ENCODE measurements at regions not wholly inside any gene's neighbourhood (a gene's known extent, or its start where the extent isn't known, plus 50 kb on each side); places are given as distances from the start of the nearest gene placed in this dataset.
"Not testable (repeated sequence)": the region's sequence is repeated elsewhere in the genome, so short reads cannot be mapped to it uniquely, and the experiment has no call there.

- H3K27ac ChIP-seq, result no peak overlapping the region
- no peaks in the 10 kb centered on the region for H3K27me3 ChIP-seq
- TF ChIP-seq POLR2A (IDR thresholded peaks at IDR 0.05), result no peak
- no peak for TF ChIP-seq CTCF (IDR thresholded peaks at IDR 0.05 in 4 of 5, conservative IDR thresholded peaks at IDR 0.05 in 1 of 5)
- ATAC-seq, result no peak
- intact Hi-C loops (cut with DNase I; ENCODE audit: low total_unique reads) (no loop called here), in situ Hi-C loops (cut with MboI; ENCODE audit: low sequenced_read_pairs in 4 of 4) (no loop called here)
- no peaks in the 10 kb centered on the region for H3K9me3 ChIP-seq
- DNase-seq, result no peak
- H3K4me3 ChIP-seq, result no peak overlapping the region
- H3K36me3 ChIP-seq, result no peaks in the 10 kb centered on the region
- H3K4me1 ChIP-seq, result no peaks in the 10 kb centered on the region
Observed at GRCh38 chr7:32779167-32779566, 112.4 kb downstream of the KBTBD2 start.

- H3K4me3 ChIP-seq; H3K27me3 ChIP-seq; in situ Hi-C loops (cut with MboI; ENCODE audit: low sequenced_read_pairs in 4 of 4); H3K36me3 ChIP-seq; H3K9me3 ChIP-seq; H3K4me1 ChIP-seq; intact Hi-C loops (cut with DNase I; ENCODE audit: low total_unique reads): not testable (repeated sequence)
- peak in 1 of 2 donors; percentile 47 for DNase-seq
- peak overlapping the region in 3 of 4 donors; percentile 13 to 69 (median 46) for H3K27ac ChIP-seq
- ATAC-seq, result peak; percentile 87 to 91
Observed at GRCh38 chr7:32777041-32777666, 114.4 kb downstream of the KBTBD2 start.

GRCh38 chr7:32776318-32776717 is 115.2 kb downstream of the KBTBD2 start:
- H3K9me3 ChIP-seq; H3K4me3 ChIP-seq; in situ Hi-C loops (cut with MboI; ENCODE audit: low sequenced_read_pairs in 4 of 4); ATAC-seq; DNase-seq; H3K36me3 ChIP-seq; intact Hi-C loops (cut with DNase I; ENCODE audit: low total_unique reads); H3K27me3 ChIP-seq; H3K4me1 ChIP-seq; H3K27ac ChIP-seq: not testable (repeated sequence)

GRCh38 chr7:32775809-32776208 is 115.8 kb downstream of the KBTBD2 start:
- not testable (repeated sequence) for H3K36me3 ChIP-seq

GRCh38 chr7:32774541-32774951 is 117.0 kb downstream of the KBTBD2 start:
- DNase-seq (no peak), ATAC-seq (no peak)
- Histone ChIP-seq H3K36me3 (no peaks in the 10 kb centered on the region), H3K4me3 (no peak overlapping the region), H3K27me3 (no peaks in the 10 kb centered on the region), H3K4me1 (no peaks in the 10 kb centered on the region), H3K27ac (no peak overlapping the region), H3K9me3 (no peaks in the 10 kb centered on the region)
- in situ Hi-C loops (cut with MboI; ENCODE audit: low sequenced_read_pairs in 4 of 4) (no loop called here), intact Hi-C loops (cut with DNase I; ENCODE audit: low total_unique reads) (no loop called here)
- TF ChIP-seq CTCF (IDR thresholded peaks at IDR 0.05 in 4 of 5, conservative IDR thresholded peaks at IDR 0.05 in 1 of 5) (no peak), POLR2A (IDR thresholded peaks at IDR 0.05) (no peak)

More at GRCh38 chr7:32775809-32776208, 115.8 kb downstream of the KBTBD2 start:
- H3K4me1 ChIP-seq; H3K4me3 ChIP-seq; intact Hi-C loops (cut with DNase I; ENCODE audit: low total_unique reads); H3K9me3 ChIP-seq; H3K27ac ChIP-seq; H3K27me3 ChIP-seq; DNase-seq; ATAC-seq; in situ Hi-C loops (cut with MboI; ENCODE audit: low sequenced_read_pairs in 4 of 4): not testable (repeated sequence)

GRCh38 chr7:32768866-32769510 is 122.6 kb downstream of the KBTBD2 start:
- H3K4me3 ChIP-seq; H3K4me1 ChIP-seq; H3K27me3 ChIP-seq; DNase-seq; H3K27ac ChIP-seq; in situ Hi-C loops (cut with MboI; ENCODE audit: low sequenced_read_pairs in 4 of 4); H3K36me3 ChIP-seq; H3K9me3 ChIP-seq; ATAC-seq: not testable (repeated sequence)
- intact Hi-C loops (cut with DNase I; ENCODE audit: low total_unique reads), result loop anchor here (10.0 kb wide), 1 partner anchor 336 kb away; the partner anchor contains the start of gene RP9

GRCh38 chr7:32768338-32768737 is 123.2 kb downstream of the KBTBD2 start:
- H3K4me1 ChIP-seq; H3K27me3 ChIP-seq; H3K4me3 ChIP-seq; H3K9me3 ChIP-seq; H3K36me3 ChIP-seq; in situ Hi-C loops (cut with MboI; ENCODE audit: low sequenced_read_pairs in 4 of 4); H3K27ac ChIP-seq; DNase-seq; ATAC-seq: not testable (repeated sequence)
- intact Hi-C loops (cut with DNase I; ENCODE audit: low total_unique reads), result loop anchor here (10.0 kb wide), 1 partner anchor 336 kb away; the partner anchor contains the start of gene RP9

All from gastrocnemius medialis (tissue), 4 donors.